Stimulated activated CD4-positive, alpha-beta T cell treated with anti-CD3 and anti-CD28 coated beads, Interleukin-2, amount 100 ng/mL, for 24 hours (primary cell): ENCODE measurements at regions not wholly inside any gene's neighbourhood (a gene's known extent, or its start where the extent isn't known, plus 50 kb on each side); places are given as distances from the start of the nearest gene placed in this dataset.
"Not testable (repeated sequence)": the region's sequence is repeated elsewhere in the genome, so short reads cannot be mapped to it uniquely, and the experiment has no call there.

ENCODE experiments used
- DNase-seq, 2 donors: peaks; one replicate each; pipeline ENCODE4 v3.0.0-alpha.2; 2020

- no peak for DNase-seq
Measured at GRCh38 chrX:50967736-50968135, 57.2 kb downstream of the BMP15 start.

- DNase-seq: not testable (repeated sequence)
Measured at GRCh38 chrX:50968871-50969635, 58.5 kb downstream of the BMP15 start.

- DNase-seq: no peak
Measured at GRCh38 chrX:50971395-50971794, 60.9 kb downstream of the BMP15 start.

- DNase-seq: no peak
Measured at GRCh38 chrX:50973199-50973598, 62.7 kb downstream of the BMP15 start.

- no peak for DNase-seq
Measured at GRCh38 chrX:50978920-50979682, 68.6 kb downstream of the BMP15 start.

GRCh38 chrX:50980251-50980650 lies 69.7 kb downstream of the BMP15 start:
- no peak for DNase-seq

GRCh38 chrX:50988649-50989048 lies 78.1 kb downstream of the BMP15 start:
- peak; percentile 2 to 15 for DNase-seq

- DNase-seq: no peak
Measured at GRCh38 chrX:50996930-50997329, 86.4 kb downstream of the BMP15 start.

GRCh38 chrX:51000384-51000783 lies 89.8 kb downstream of the BMP15 start:
- DNase-seq: not testable (repeated sequence)

- not testable (repeated sequence) for DNase-seq
Measured at GRCh38 chrX:51001733-51002632, 91.4 kb downstream of the BMP15 start.

GRCh38 chrX:51006064-51006463 lies 95.5 kb downstream of the BMP15 start:
- no peak for DNase-seq

GRCh38 chrX:51024106-51024696 lies 113.7 kb downstream of the BMP15 start:
- DNase-seq: no peak

GRCh38 chrX:51026862-51027261 lies 116.3 kb downstream of the BMP15 start:
- DNase-seq: no peak

GRCh38 chrX:51035746-51036145 lies 125.2 kb downstream of the BMP15 start:
- no peak for DNase-seq

- no peak for DNase-seq
Measured at GRCh38 chrX:51047950-51048349, 137.4 kb downstream of the BMP15 start.

GRCh38 chrX:51053741-51054140 lies 143.2 kb downstream of the BMP15 start:
- DNase-seq: no peak

- no peak for DNase-seq
Measured at GRCh38 chrX:51098046-51098445, 187.5 kb downstream of the BMP15 start.

GRCh38 chrX:51119058-51119926 lies 208.8 kb downstream of the BMP15 start:
- not testable (repeated sequence) for DNase-seq

- not testable (repeated sequence) for DNase-seq
Measured at GRCh38 chrX:51125743-51126142, 206.9 kb upstream of the NUDT10 start.

GRCh38 chrX:51144828-51145442 lies 187.7 kb upstream of the NUDT10 start:
- DNase-seq: peak; percentile 18 to 21

GRCh38 chrX:51148848-51149247 lies 183.8 kb upstream of the NUDT10 start:
- DNase-seq: no peak
